HEK293 (cell line): ENCODE measurements at regions not wholly inside any gene's neighbourhood (a gene's known extent, or its start where the extent isn't known, plus 50 kb on each side); places are given as distances from the start of the nearest gene placed in this dataset.

Experiments
- CTCF ChIP-seq: fragments of 450-650 bp; formaldehyde crosslinking; IDR thresholded peaks from 2 replicates; pipeline ENCODE4 v1.5.1; 2016; ENCODE audit warnings: missing biosample characterization, missing genetic modification characterization
- IKZF3 ChIP-seq: fragments of 450-650 bp; IDR thresholded peaks from 2 replicates; pipeline ENCODE4 v1.5.0; 2018; ENCODE audit warnings: missing biosample characterization, mild to moderate bottlenecking, missing genetic modification characterization, moderate library complexity
- SCRT1 ChIP-seq: fragments of 450-650 bp; formaldehyde crosslinking; IDR thresholded peaks from 2 replicates; pipeline ENCODE4 v1.5.1; 2016; ENCODE audit warnings: missing biosample characterization, missing genetic modification characterization, borderline replicate concordance
- YY1 ChIP-seq: fragments of 450-650 bp; formaldehyde crosslinking; IDR thresholded peaks from 2 replicates; pipeline ENCODE4 v1.5.1; 2018; ENCODE audit warnings: missing biosample characterization, missing genetic modification characterization
- ZFP69B ChIP-seq: fragments of 450-650 bp; formaldehyde crosslinking; IDR thresholded peaks from 2 replicates; pipeline ENCODE4 v1.5.1; 2016; ENCODE audit warnings: missing biosample characterization, missing genetic modification characterization
- ZNF121 ChIP-seq: fragments of 450-650 bp; formaldehyde crosslinking; IDR thresholded peaks from 2 replicates; pipeline ENCODE4 v1.5.1; 2016; ENCODE audit warnings: missing biosample characterization, missing genetic modification characterization
- ZNF138 ChIP-seq: fragments of 450-650 bp; formaldehyde crosslinking; IDR thresholded peaks from 2 replicates; pipeline ENCODE4 v1.5.1; 2016; ENCODE audit warnings: missing biosample characterization, missing genetic modification characterization, borderline replicate concordance
- ZNF140 ChIP-seq: fragments of 450-650 bp; formaldehyde crosslinking; IDR thresholded peaks from 2 replicates; pipeline ENCODE4 v1.5.1; 2016; ENCODE audit warnings: missing biosample characterization, missing genetic modification characterization
- ZNF18 ChIP-seq: fragments of 450-650 bp; formaldehyde crosslinking; IDR thresholded peaks from 2 replicates; pipeline ENCODE4 v1.5.1; 2016; ENCODE audit warnings: missing biosample characterization, missing genetic modification characterization
- ZNF488 ChIP-seq: fragments of 450-650 bp; formaldehyde crosslinking; IDR thresholded peaks from 2 replicates; pipeline ENCODE4 v1.5.1; 2016; ENCODE audit warnings: missing biosample characterization, missing genetic modification characterization
- ZNF664 ChIP-seq: fragments of 450-650 bp; formaldehyde crosslinking; IDR thresholded peaks from 2 replicates; pipeline ENCODE4 v1.5.1; 2016; ENCODE audit warnings: missing biosample characterization, missing genetic modification characterization
- ZNF707 ChIP-seq: fragments of 450-650 bp; formaldehyde crosslinking; IDR thresholded peaks from 2 replicates; pipeline ENCODE4 v1.5.1; 2016; ENCODE audit warnings: missing biosample characterization, missing genetic modification characterization
- TF ChIP-seq, protein P1 (sequence below): fragments of 450-650 bp; formaldehyde crosslinking; IDR thresholded peaks from 2 replicates; pipeline ENCODE4 v1.5.1; 2016; ENCODE audit warnings: missing biosample characterization, missing genetic modification characterization
- TF ChIP-seq, protein P2 (sequence below): fragments of 450-650 bp; formaldehyde crosslinking; IDR thresholded peaks from 2 replicates; pipeline ENCODE4 v1.5.1; 2016; ENCODE audit warnings: missing biosample characterization, missing genetic modification characterization

DNA sequence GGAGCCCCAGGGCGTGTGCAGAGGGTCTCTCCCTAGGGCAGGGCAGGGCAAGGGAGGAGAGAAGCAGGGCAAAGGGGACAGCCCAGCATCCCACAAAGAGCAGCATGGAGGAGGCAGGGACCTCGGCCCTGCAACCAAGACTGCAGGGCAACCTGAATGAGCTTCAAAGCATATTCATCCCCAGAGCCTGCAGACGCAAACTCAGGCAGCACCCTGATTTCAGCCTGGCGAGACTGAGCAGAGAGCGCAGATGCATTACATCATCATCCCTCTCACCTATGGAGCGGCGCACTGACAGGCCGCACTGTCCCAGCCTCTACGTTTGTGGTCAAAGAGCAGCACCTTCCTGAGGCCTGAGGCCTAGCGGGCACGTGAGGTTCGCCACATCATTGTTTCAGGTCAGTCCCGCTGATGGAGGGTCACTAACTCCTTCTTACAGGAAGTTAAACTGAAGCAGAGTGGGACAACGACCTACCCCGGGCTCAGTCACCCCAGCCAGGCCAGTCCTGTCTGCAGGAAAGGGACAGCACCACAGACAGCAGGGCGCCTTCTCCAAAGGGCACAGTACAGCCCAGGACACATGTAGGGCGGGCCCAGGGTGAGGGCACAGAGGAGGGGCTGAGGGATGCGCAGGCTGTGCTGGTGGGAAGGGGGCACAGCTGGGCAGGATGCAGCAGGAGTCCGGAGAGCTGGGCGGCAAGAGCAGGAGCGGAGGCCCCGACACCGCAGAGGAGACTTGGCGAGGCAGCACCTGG is 67.2 kb upstream of the RAB6C start:
- TF ChIP-seq ZNF121 (tag by site-specific recombination), result no peak
- TF ChIP-seq ZNF488 (tag by site-specific recombination), result no peak
- no peak for TF ChIP-seq YY1
- TF ChIP-seq CTCF (tag by site-specific recombination), result no peak
- TF ChIP-seq IKZF3 (tag by site-specific recombination), result no peak
- TF ChIP-seq, protein P1, sequence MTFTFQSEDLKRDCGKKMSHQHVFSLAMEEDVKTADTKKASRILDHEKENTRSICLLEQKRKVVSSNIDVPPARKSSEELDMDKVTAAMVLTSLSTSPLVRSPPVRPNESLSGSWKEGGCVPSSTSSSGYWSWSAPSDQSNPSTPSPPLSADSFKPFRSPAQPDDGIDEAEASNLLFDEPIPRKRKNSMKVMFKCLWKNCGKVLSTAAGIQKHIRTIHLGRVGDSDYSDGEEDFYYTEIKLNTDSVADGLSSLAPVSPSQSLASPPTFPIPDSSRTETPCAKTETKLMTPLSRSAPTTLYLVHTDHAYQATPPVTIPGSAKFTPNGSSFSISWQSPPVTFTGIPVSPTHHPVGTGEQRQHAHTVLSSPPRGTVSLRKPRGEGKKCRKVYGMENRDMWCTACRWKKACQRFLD (tag by site-specific recombination), result no peak
- no peak for TF ChIP-seq ZFP69B
- TF ChIP-seq, protein P2, sequence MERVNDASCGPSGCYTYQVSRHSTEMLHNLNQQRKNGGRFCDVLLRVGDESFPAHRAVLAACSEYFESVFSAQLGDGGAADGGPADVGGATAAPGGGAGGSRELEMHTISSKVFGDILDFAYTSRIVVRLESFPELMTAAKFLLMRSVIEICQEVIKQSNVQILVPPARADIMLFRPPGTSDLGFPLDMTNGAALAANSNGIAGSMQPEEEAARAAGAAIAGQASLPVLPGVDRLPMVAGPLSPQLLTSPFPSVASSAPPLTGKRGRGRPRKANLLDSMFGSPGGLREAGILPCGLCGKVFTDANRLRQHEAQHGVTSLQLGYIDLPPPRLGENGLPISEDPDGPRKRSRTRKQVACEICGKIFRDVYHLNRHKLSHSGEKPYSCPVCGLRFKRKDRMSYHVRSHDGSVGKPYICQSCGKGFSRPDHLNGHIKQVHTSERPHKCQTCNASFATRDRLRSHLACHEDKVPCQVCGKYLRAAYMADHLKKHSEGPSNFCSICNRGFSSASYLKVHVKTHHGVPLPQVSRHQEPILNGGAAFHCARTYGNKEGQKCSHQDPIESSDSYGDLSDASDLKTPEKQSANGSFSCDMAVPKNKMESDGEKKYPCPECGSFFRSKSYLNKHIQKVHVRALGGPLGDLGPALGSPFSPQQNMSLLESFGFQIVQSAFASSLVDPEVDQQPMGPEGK (tag by site-specific recombination), result no peak
- TF ChIP-seq ZNF140 (tag by site-specific recombination), result no peak
- TF ChIP-seq ZNF664 (tag by site-specific recombination), result no peak
- no peak for TF ChIP-seq ZNF138 (tag by site-specific recombination)
- no peak for TF ChIP-seq ZNF707
- TF ChIP-seq SCRT1 (tag by site-specific recombination), result no peak
- TF ChIP-seq ZNF18, result no peak
